HCT116 (cell line): ENCODE measurements at regions not wholly inside any gene's neighbourhood (a gene's known extent, or its start where the extent isn't known, plus 50 kb on each side); places are given as distances from the start of the nearest gene placed in this dataset.

ENCODE experiments used
- ATAC-seq: fragments of 200-7000 bp; cut with Tn5 transposase; 2 replicates; pipeline ENCODE4 v1.9.1; 2020; ENCODE audit warnings: mild to moderate bottlenecking, moderate library complexity
- BruUV-seq: library from RNA; stranded (reverse); fragments of 400-500 nt; replicated peaks from 2 replicates; lab custom pipeline; 2021; lab: Mats Ljungman, UMichigan
- CTCF ChIA-PET: fragments of 300-600 bp; sonication (Branson Sonifier 250); formaldehyde crosslinking; loops from one replicate; lab custom pipeline; 2021; ENCODE audit warnings: antibody characterized with exemption; lab: Charles Lee
- POLR2A ChIA-PET: fragments of 300-600, 350-600 bp; sonication (Branson Sonifier 250); formaldehyde crosslinking; loops from one replicate; lab custom pipeline; 2021; ENCODE audit warnings: antibody characterized with exemption; lab: Charles Lee
- RAD21 ChIA-PET, 2 experiments: fragments of 300-600 bp; sonication (Branson Sonifier 250); formaldehyde crosslinking; loops; one replicate each; lab custom pipeline; 2023; ENCODE audit warnings: low total read pairs in 2 of 2; ENCODE audit not compliant: uncharacterized antibody in 2 of 2, unreplicated experiment in 2 of 2, low non-redundant PET in 1 of 2; lab: Charles Lee
- DNase-seq: peaks from one replicate; pipeline ENCODE4 v3.0.0-alpha.2; 2010; ENCODE audit warnings: low read depth, low spot score
- H2AFZ ChIP-seq: fragments of 200-600 bp; shearing (Covaris generic), sonication (generic); 2 replicates; pipeline ENCODE4 v1.6.1; 2017; ENCODE audit warnings: low read depth, mixed run types, mixed read lengths, antibody characterized with exemption, low read length; ENCODE audit not compliant: poor library complexity, severe bottlenecking
- H3K27ac ChIP-seq: 2 replicates; pipeline ENCODE4 v1.5.1; 2012; ENCODE audit warnings: low read depth, low read length
- H3K27me3 ChIP-seq: fragments of 200-600 bp; sonication (generic); 2 replicates; pipeline ENCODE4 v1.6.1; 2016; ENCODE audit warnings: mixed run types, low read length, mixed read lengths; ENCODE audit not compliant: insufficient read depth
- H3K36me3 ChIP-seq, 2 experiments: fragments of 200-500 bp in 1 of 2; fragments of 200-600 bp in 1 of 2; sonication (Bioruptor generic) in 1 of 2; sonication (generic) in 1 of 2; 2 replicates each; pipeline versions ENCODE4 v1.5.1 to v1.6.1; 2014 to 2016; ENCODE audit warnings: low read length in 2 of 2, inconsistent platforms in 1 of 2, mixed read lengths in 1 of 2, mixed run types in 1 of 2; ENCODE audit not compliant: insufficient read depth in 2 of 2, control insufficient read depth in 1 of 2
- H3K4me1 ChIP-seq, 2 experiments: fragments of 200-600 bp in 1 of 2; sonication (generic) in 1 of 2; 2 replicates each; pipeline versions ENCODE4 v1.5.1 to v1.6.1; 2012 to 2017; ENCODE audit warnings: low read length in 2 of 2, inconsistent platforms in 1 of 2, mild to moderate bottlenecking in 1 of 2, mixed read lengths in 1 of 2, mixed run types in 1 of 2, moderate library complexity in 1 of 2; ENCODE audit not compliant: insufficient read depth in 2 of 2, control insufficient read depth in 1 of 2
- H3K4me2 ChIP-seq: fragments of 200-600 bp; sonication (generic); 2 replicates; pipeline ENCODE4 v1.6.1; 2017; ENCODE audit warnings: mixed run types, low read length, mixed read lengths
- H3K4me3 ChIP-seq, 2 experiments: fragments of 200-600 bp in 1 of 2; sonication (generic) in 1 of 2; replicated peaks in 1 of 2; 2 replicates each; pipeline ENCODE4 v1.5.1; 2011 to 2016; ENCODE audit warnings: low read length in 2 of 2, control low read depth in 1 of 2, low read depth in 1 of 2, mild to moderate bottlenecking in 1 of 2, mixed read lengths in 1 of 2, mixed run types in 1 of 2
- H3K79me2 ChIP-seq: fragments of 200-600 bp; sonication (generic); 2 replicates; pipeline ENCODE4 v1.6.1; 2017; ENCODE audit warnings: mild to moderate bottlenecking, mixed run types, low read length, moderate library complexity, mixed read lengths; ENCODE audit not compliant: insufficient read depth
- H3K9ac ChIP-seq: fragments of 200-600 bp; sonication (generic); 2 replicates; pipeline ENCODE4 v1.6.1; 2016; ENCODE audit warnings: low read length, mixed read lengths
- H3K9me2 ChIP-seq: fragments of 200-600 bp; sonication (generic), shearing (Covaris generic); 2 replicates; pipeline ENCODE4 v1.6.1; 2017; ENCODE audit warnings: mixed run types, mild to moderate bottlenecking, moderate library complexity; ENCODE audit not compliant: insufficient read depth
- H3K9me3 ChIP-seq, 2 experiments: fragments of 200-500 bp in 1 of 2; fragments of 200-600 bp in 1 of 2; sonication (Bioruptor generic) in 1 of 2; sonication (generic) in 1 of 2; 2 replicates each; pipeline ENCODE4 v1.6.1; 2014 to 2017; ENCODE audit warnings: low read length in 2 of 2, mixed read lengths in 2 of 2, inconsistent platforms in 1 of 2, low read depth in 1 of 2, mild to moderate bottlenecking in 1 of 2, mixed run types in 1 of 2, moderate library complexity in 1 of 2; ENCODE audit not compliant: control insufficient read depth in 1 of 2, insufficient read depth in 1 of 2
- H4K20me1 ChIP-seq: fragments of 200-600 bp; sonication (generic), shearing (Covaris generic); 2 replicates; pipeline ENCODE4 v1.6.1; 2017; ENCODE audit warnings: mixed run types, mild to moderate bottlenecking, moderate library complexity; ENCODE audit not compliant: insufficient read depth
- EGR1 ChIP-seq: IDR thresholded peaks from 2 replicates; pipeline ENCODE4 v1.6.1; 2012; ENCODE audit warnings: low read depth
- FOSL1 ChIP-seq: IDR thresholded peaks from 2 replicates; pipeline ENCODE4 v1.6.1; 2012; ENCODE audit warnings: low read depth
- JUND ChIP-seq: IDR thresholded peaks from 2 replicates; pipeline ENCODE4 v1.6.1; 2012
- POLR2A ChIP-seq: IDR thresholded peaks from 2 replicates; pipeline ENCODE4 v1.7.0; 2011; ENCODE audit warnings: borderline replicate concordance; ENCODE audit not compliant: insufficient read depth, insufficient read length; ENCODE audit errors: extremely low read depth
- POLR2AphosphoS5 ChIP-seq: IDR thresholded peaks from 2 replicates; pipeline ENCODE4 v1.6.1; 2011; ENCODE audit warnings: mild to moderate bottlenecking, low read depth, low read length, moderate library complexity
- SP1 ChIP-seq: IDR thresholded peaks from 2 replicates; pipeline ENCODE4 v1.6.1; 2012; ENCODE audit warnings: low read depth
- SRF ChIP-seq: IDR thresholded peaks from 2 replicates; pipeline ENCODE4 v1.6.1; 2012; ENCODE audit warnings: low read depth
- TCF7L2 ChIP-seq: IDR thresholded peaks from 2 replicates; pipeline ENCODE4 v1.7.0; 2011; ENCODE audit warnings: borderline replicate concordance, inconsistent platforms; ENCODE audit not compliant: insufficient read depth, insufficient read length; ENCODE audit errors: extremely low read depth
- ZFX ChIP-seq: fragments of 450-650 bp; IDR thresholded peaks from 2 replicates; pipeline ENCODE4 v1.6.1; 2017
- ZNF274 ChIP-seq: fragments of 200-500 bp; sonication (Bioruptor generic); IDR thresholded peaks from 2 replicates; pipeline ENCODE4 v1.6.1; 2014; ENCODE audit warnings: mild to moderate bottlenecking, low read depth, low read length, inconsistent platforms
- intact Hi-C: fragments of 100-400 bp; cut with micrococcal nuclease; formaldehyde crosslinking; loops from 2 replicates; pipeline ENCODE4 v1.10.0; 2022
- TF ChIP-seq, protein P1 (sequence below): IDR thresholded peaks from 2 replicates; pipeline ENCODE4 v1.6.1; 2011; ENCODE audit warnings: mild to moderate bottlenecking, low read length, moderate library complexity; ENCODE audit not compliant: insufficient replicate concordance; ENCODE audit errors: extremely low read depth
- TF ChIP-seq, protein P2 (sequence below): IDR thresholded peaks from 2 replicates; pipeline ENCODE4 v1.6.1; 2012; ENCODE audit warnings: low read depth

- Histone ChIP-seq H4K20me1 (no peaks in the 10 kb centered on the region), H3K4me3 (no peak overlapping the region), H3K9me2 (no peaks in the 10 kb centered on the region), H3K4me2 (no peak overlapping the region), H3K9ac (no peak overlapping the region), H3K36me3 (no peaks in the 10 kb centered on the region), H3K9me3 (no peaks in the 10 kb centered on the region), H3K27ac (no peak overlapping the region), H2AFZ (no peak overlapping the region), H3K4me1 (no peaks in the 10 kb centered on the region), H3K79me2 (no peaks in the 10 kb centered on the region), H3K27me3 (peaks cover 20% of the 10 kb centered on the region)
- CTCF ChIA-PET = no interaction called here
- intact Hi-C loops = no loop called here
- POLR2A ChIA-PET = no interaction called here
- no peak for ATAC-seq
- TF ChIP-seq ZNF274 (no peak), TCF7L2 (no peak), FOSL1 (no peak), SP1 (no peak), EGR1 (no peak), POLR2A (no peak), SRF (no peak)
- no peak for DNase-seq
- RAD21 ChIA-PET = no interaction called here
- no TSS peak for BruUV-seq
Measured at GRCh38 chr5:167845952-167846351, 445.5 kb upstream of the WWC1 start.

- ATAC-seq (no peak), DNase-seq (no peak)
- intact Hi-C loops = no loop called here
- ChIA-PET POLR2A (no interaction called here), CTCF (no interaction called here), RAD21 (no interaction called here)
- H4K20me1 ChIP-seq = no peaks in the 10 kb centered on the region
- peaks cover 4% of the 10 kb centered on the region; the same call in 1 of the 2 replicates for H3K27me3 ChIP-seq
- H3K79me2 ChIP-seq = no peaks in the 10 kb centered on the region
- no peaks in the 10 kb centered on the region for H3K36me3 ChIP-seq
- BruUV-seq = no TSS peak
- no peak overlapping the region for H3K9ac ChIP-seq
- no peak overlapping the region for H3K27ac ChIP-seq
- no peak overlapping the region for H3K4me2 ChIP-seq
- H3K4me3 ChIP-seq = no peak overlapping the region
- H3K4me1 ChIP-seq = no peaks in the 10 kb centered on the region
- TF ChIP-seq, protein P1, sequence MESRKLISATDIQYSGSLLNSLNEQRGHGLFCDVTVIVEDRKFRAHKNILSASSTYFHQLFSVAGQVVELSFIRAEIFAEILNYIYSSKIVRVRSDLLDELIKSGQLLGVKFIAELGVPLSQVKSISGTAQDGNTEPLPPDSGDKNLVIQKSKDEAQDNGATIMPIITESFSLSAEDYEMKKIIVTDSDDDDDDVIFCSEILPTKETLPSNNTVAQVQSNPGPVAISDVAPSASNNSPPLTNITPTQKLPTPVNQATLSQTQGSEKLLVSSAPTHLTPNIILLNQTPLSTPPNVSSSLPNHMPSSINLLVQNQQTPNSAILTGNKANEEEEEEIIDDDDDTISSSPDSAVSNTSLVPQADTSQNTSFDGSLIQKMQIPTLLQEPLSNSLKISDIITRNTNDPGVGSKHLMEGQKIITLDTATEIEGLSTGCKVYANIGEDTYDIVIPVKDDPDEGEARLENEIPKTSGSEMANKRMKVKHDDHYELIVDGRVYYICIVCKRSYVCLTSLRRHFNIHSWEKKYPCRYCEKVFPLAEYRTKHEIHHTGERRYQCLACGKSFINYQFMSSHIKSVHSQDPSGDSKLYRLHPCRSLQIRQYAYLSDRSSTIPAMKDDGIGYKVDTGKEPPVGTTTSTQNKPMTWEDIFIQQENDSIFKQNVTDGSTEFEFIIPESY = no peak
- TF ChIP-seq ZFX (no peak), JUND (no peak), POLR2AphosphoS5 (no peak), TCF7L2 (no peak)
- TF ChIP-seq, protein P2, sequence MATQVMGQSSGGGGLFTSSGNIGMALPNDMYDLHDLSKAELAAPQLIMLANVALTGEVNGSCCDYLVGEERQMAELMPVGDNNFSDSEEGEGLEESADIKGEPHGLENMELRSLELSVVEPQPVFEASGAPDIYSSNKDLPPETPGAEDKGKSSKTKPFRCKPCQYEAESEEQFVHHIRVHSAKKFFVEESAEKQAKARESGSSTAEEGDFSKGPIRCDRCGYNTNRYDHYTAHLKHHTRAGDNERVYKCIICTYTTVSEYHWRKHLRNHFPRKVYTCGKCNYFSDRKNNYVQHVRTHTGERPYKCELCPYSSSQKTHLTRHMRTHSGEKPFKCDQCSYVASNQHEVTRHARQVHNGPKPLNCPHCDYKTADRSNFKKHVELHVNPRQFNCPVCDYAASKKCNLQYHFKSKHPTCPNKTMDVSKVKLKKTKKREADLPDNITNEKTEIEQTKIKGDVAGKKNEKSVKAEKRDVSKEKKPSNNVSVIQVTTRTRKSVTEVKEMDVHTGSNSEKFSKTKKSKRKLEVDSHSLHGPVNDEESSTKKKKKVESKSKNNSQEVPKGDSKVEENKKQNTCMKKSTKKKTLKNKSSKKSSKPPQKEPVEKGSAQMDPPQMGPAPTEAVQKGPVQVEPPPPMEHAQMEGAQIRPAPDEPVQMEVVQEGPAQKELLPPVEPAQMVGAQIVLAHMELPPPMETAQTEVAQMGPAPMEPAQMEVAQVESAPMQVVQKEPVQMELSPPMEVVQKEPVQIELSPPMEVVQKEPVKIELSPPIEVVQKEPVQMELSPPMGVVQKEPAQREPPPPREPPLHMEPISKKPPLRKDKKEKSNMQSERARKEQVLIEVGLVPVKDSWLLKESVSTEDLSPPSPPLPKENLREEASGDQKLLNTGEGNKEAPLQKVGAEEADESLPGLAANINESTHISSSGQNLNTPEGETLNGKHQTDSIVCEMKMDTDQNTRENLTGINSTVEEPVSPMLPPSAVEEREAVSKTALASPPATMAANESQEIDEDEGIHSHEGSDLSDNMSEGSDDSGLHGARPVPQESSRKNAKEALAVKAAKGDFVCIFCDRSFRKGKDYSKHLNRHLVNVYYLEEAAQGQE = no peak
- no peaks in the 10 kb centered on the region for H3K9me3 ChIP-seq
- H2AFZ ChIP-seq = no peak overlapping the region
- no peaks in the 10 kb centered on the region for H3K9me2 ChIP-seq
Measured at GRCh38 chr5:167849874-167850273, 441.6 kb upstream of the WWC1 start.
